ENCODE measurements at regions not wholly inside any gene's neighbourhood (a gene's known extent, or its start where the extent isn't known, plus 50 kb on each side); places are given as distances from the start of the nearest gene placed in this dataset.

- no peak for FAIRE-seq
Measured at GRCh38 chr5:10173716-10174115, 76.0 kb downstream of the ATPSCKMT start.

DNA sequence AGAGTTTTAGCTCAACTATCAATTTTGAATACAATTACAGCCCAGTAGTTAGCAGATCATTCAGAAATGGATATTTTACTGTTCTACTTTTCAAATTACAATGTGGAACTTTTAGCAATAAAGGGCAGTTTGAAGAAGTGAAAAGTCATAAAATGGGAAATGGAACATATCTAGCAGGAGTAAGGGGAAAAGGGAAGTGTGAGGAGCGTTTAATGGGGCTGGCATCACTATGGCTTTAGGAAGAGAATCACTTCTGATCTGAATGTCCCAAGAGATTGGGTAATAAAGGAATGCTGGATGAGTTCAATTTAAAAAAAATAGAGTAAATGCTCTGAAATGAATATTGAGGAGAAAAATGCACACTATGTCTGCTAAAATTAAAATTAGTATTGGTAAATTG is 77.4 kb downstream of the ATPSCKMT start:
- no peak for FAIRE-seq

DNA sequence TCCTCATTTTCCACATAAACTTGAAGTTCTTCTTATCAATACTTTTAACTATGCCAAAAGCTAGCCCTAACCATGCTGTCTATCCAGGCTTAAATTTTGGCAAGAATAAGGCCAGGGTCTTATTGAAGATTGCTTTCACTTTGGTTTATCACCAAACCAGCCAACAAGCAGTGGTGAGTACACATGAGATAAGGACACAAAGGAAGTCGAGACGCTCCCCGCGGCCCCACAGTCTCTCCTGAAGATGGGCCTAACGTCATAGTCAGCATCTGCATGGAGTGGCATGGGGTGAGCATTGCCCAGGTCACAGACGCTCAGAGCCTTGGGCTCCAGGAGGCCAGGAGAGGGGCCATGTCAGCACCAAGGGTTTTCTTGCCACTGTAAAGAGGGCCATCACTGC is 80.3 kb downstream of the ATPSCKMT start:
- no peak for FAIRE-seq

GRCh38 chr5:10168254-10168653 is 81.4 kb downstream of the ATPSCKMT start:
- no peak for FAIRE-seq

- no peak for FAIRE-seq
Measured at GRCh38 chr5:10167806-10168205, 81.9 kb downstream of the ATPSCKMT start.

GRCh38 chr5:10166392-10166791 is 83.3 kb downstream of the ATPSCKMT start:
- no peak for FAIRE-seq

- FAIRE-seq, result no peak
Measured at GRCh38 chr5:10162468-10162867, 87.2 kb downstream of the ATPSCKMT start.

GRCh38 chr5:10161778-10162177 is 87.9 kb downstream of the ATPSCKMT start:
- FAIRE-seq, result no peak

- no peak for FAIRE-seq
Measured at GRCh38 chr5:10160241-10160640, 89.4 kb downstream of the ATPSCKMT start.

DNA sequence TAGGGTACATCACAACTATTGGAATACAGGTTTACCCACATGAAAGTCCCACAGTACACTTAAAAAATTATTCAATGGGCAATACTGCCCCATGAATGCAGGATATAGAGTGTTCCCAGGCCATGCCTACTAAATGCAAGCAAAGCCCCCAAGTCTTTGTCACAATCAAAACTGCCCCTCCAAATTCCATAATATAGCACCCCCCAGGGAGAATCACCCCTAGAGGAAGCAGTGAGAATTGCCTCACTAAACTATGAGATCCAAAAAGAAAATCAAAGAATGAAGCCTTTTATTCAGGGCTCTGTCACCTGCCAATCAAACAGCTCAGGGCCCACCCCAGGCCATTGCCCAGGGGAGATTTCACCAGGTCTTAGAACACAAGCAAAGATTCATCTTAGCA is 90.8 kb downstream of the ATPSCKMT start:
- no peak for FAIRE-seq

- no peak for FAIRE-seq
Measured at GRCh38 chr5:10157085-10157669, 92.5 kb downstream of the ATPSCKMT start.

DNA sequence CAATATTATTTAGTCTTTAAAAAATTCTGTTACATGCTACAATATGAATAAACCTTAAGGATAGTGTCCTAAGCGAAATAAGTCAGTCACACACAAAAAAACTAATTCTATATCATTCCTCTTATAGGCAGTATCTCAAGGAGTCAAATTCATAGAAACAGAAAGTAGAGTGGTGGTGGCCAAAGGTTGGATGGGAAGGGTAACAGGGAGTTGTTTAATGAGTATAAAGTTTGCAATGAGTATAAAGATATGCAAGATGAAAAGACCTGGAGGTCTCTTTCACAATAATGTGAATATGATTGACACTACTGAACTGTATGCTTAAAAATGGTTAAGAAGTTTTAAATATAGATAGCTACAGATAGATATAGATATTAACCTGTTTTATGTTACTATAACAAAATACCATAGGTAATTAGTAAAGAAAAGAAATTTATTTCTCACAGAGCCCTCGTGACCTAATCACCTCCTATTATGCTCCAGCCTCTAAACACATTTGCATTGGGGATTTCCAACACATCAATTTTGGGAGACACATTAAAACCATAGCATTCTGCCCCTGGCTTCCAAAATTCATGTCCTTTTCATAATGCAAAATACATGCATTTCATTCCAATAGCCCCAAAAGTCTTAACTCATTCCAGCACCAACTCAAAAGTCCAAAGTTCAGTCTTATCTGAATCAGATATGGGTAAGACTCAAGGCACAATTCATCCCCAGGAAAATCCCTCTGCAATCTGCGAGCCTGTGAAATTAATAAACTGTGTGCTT is 93.6 kb downstream of the ATPSCKMT start:
- FAIRE-seq, result no peak

DNA sequence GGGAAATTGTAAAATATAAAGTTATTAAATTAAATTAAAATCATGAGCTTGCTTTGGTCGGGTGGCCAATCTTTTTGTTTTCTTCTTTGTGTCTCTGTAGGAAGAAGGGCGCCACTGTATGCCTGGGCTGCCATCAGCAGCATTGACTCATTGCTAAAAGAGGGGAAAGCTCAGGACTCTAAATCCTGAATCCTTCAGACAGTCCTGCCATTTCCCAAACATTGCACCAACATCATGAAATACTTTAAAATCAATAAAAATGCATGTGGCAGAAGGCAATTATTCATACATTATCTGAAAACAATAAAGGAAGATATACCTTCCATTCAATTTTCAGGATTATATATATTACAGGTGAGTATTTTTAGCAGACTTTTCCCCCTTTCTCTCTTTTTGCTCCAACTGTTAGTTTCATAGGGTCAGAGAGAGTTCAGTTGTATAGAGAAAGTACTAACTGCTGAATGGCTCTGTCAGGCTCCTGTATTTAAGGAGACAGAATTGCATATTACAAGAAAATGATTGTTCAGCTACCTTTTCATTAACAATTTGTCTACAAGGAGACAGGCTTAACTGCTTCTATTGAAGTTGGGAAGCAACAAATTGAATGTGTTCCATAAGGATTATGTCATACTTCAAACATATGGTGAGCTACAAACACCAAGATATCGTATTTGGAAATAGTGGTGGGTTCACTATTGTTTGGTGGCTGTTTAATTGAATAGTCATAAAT is 95.7 kb downstream of the ATPSCKMT start:
- FAIRE-seq, result no peak

- FAIRE-seq, result no peak
Measured at GRCh38 chr5:10153394-10153793, 96.3 kb downstream of the ATPSCKMT start.

DNA sequence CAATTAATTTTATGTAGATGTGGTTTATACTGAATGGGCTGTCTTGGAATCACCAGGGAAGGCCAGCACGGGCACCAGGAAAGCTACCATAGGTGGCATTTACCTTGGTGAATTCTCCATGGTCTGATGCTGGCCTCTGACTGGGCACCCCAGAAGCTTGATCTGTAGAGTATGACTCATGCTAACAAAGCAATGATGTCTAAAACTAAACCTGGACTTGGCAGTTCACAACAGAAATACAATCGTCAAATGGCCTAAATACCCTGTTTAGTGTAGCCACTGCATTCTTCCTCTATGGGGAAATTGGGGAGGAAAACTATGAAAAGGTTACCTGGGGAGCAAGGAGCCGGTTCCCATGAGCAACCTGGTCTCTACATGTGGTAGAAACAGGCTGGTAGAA is 98.0 kb downstream of the ATPSCKMT start:
- no peak for FAIRE-seq

GRCh38 chr5:10149911-10150310 is 99.8 kb downstream of the ATPSCKMT start:
- FAIRE-seq, result no peak

DNA sequence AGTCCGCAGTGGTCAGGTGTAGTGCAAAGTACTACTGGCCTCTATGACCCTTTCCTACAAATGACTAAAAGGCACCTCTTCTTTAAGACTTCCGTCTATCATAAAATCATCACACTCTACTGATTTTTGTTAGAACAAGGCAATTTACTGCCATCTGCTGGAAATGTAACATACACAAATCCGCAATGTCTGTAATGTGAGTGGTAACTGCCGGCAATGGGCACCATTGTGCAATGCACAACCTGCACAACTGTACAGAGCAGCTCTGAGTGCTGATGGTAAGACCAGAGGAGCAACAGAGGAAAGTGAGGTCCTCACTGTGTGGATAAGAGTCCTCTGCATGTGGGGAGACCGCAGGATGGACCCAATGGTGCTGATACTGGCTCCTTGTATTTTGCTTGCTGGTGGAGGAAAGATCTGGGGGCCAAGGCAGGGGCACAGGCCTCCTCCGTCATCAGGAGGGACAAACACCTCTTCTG is 103.7 kb downstream of the ATPSCKMT start:
- FAIRE-seq, result no peak

DNA sequence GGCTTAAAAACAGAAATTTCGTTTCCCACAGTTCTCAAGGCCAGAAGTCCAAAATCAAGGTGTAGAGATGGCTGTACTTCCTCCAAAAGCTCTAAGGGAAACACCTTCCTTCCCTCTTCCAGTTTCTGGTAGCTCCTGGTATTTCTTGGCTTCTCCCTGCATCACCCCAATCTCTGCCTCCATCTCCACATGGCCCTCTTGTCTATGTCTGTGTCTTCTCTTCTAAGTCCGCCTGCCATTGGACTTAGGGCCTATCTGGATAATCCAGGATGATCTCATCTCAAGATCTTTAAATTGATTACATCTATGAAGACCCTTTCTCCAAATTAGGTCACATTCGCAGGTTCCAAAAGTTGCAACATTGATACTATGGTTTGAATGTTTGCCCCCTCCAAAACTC is 105.6 kb downstream of the ATPSCKMT start:
- no peak for FAIRE-seq

- FAIRE-seq, result no peak
Measured at GRCh38 chr5:10140195-10140973, 109.3 kb downstream of the ATPSCKMT start.

DNA sequence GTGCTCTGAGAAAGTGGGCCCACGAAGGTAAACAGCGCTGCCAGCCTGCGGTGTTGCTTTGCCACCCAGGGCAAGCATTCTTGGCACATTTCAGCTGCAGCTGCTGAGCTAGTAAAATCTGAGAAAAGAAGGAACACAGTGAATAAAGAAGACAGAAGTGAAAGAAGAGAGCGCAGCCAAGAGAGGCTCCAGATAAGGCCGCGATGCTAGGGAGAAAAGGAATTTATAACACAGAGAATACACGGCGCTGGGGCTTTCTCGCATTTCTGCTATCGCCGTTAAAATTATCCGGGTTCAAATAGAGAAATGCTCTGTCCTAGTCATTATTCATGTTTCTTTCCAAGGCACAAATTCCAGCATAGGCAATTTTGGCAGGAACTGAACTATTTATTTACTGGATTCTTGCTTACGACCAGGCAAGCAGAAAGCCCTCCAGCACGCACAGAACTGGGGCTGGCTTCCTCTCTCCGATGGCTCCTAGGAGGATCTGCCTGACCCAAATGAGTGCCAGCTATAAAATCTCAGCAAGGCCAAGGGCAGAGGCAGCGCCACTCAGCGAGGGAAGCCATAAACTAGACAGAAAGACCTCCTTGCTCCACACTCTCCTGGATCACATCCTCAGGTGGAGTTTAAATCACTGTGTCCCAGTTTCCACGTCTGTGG is 111.2 kb downstream of the ATPSCKMT start:
- FAIRE-seq, result no peak

GRCh38 chr5:10133830-10134229 is 115.9 kb downstream of the ATPSCKMT start:
- FAIRE-seq, result no peak

GRCh38 chr5:10130881-10131280 is 118.8 kb downstream of the ATPSCKMT start:
- no peak for FAIRE-seq

GRCh38 chr5:10126900-10127299 is 122.8 kb downstream of the ATPSCKMT start:
- FAIRE-seq, result no peak
